DMS53 treated with DMSO at 0.1 percent for 48 hours (cell line): ENCODE measurements at regions not wholly inside any gene's neighbourhood (a gene's known extent, or its start where the extent isn't known, plus 50 kb on each side); places are given as distances from the start of the nearest gene placed in this dataset.

ENCODE experiments used
- DNase-seq: peaks from one replicate; lab custom pipeline; 2025; ENCODE audit not compliant: unreplicated experiment; lab: John Stamatoyannopoulos, UW

DNA sequence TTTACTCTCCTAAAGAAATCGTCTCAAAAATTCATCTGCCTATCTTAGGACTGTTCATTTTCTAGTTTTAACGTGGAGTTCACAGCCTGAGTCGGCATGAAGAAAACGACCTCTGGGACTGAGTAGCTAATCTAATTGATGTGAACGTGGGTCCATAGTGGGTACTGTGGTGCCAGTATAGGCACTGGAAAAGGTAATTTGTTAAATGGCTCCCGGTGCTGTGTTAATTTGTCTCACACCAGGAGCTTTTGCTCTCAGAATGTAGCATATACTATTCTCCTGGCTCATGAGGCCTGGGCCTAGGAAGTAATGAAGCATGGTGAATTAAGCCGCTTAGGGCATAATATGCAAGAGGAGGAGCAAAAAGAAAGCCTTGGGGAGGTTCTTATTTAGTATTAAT lies 414.4 kb upstream of the NXPH2 start:
- DNase-seq = no peak

GRCh38 chr2:139177041-139177440 lies 396.9 kb upstream of the NXPH2 start:
- no peak for DNase-seq

DNA sequence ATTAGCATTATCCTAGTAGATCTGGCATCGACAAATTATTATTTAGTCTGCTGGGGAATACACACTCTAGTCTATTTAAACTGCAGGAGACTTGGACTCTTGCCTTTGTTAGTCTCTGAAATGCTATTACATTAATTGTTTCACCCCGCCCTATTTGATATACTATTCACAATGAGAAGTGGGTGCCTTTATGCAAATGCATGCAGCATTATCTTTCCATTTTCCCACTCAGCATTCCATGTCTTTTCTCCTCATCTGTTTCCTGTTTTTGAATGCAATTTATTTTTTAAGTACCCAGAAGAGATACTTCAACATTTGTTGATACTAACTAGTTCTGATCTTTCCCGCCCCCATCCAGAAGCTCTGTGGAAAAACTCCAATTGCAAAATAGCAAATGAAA lies 395.3 kb upstream of the NXPH2 start:
- DNase-seq = no peak

DNA sequence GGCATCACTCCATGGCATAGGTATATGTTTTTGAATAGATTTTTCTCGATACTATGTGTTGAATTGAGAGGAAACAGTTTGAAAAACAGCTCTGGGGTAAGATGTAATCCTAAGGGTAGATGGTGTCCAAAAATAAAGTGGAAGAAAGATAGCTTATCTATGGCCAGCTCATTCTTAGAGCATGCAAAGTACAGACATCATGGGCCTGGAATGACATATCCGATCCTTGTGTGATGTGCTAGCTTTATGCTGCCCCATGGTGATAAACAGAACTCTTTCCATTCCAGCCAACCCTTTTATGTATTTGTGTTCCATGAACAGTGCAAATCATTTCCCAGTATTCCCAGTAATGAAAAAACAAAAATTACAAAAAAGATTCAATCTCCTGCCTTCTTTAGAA lies 390.2 kb upstream of the NXPH2 start:
- no peak for DNase-seq

GRCh38 chr2:139165601-139166000 lies 385.4 kb upstream of the NXPH2 start:
- DNase-seq = no peak

GRCh38 chr2:139165041-139165440 lies 384.9 kb upstream of the NXPH2 start:
- no peak for DNase-seq

GRCh38 chr2:139162957-139163356 lies 382.8 kb upstream of the NXPH2 start:
- no peak for DNase-seq

DNA sequence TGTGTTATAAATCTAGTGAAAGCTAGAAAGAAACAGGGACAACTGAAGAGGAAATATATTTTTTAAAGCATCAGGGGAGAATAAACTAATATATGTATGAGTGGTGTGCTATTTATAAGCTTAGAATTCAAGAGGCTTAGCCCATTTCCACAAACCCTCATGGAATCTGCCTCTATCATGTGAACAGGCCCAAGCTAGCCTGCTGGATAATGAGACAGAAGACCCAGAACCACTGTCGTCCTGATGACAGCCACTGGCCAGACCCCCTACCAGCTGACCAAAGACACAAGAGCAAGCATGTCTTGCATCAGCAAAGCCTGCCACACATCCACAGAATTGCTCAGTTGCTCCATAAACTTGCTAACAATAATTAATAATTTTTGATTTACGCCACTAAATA lies 382.3 kb upstream of the NXPH2 start:
- DNase-seq = no peak

- no peak for DNase-seq
Observed at GRCh38 chr2:139160836-139161235, 380.6 kb upstream of the NXPH2 start.

GRCh38 chr2:139159177-139159576 lies 379.0 kb upstream of the NXPH2 start:
- DNase-seq = no peak

DNA sequence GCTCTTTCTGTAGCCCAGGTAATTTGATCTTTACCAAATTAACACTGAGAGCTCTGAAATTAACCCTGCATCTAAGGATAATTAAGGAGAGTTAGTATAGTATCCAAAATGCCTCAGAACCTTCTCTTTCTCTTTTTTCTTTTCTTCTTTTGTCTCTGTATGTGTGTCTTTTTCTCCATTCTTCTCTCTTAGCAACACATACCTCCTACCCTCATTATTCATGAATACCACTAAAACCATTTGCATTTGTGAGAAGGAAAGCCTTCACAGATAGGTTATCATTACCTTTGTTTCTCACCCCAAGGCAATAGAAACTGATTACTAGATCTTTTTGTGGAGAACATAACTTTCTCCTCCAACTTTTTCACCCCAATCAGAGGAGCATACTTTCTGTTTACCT lies 376.5 kb upstream of the NXPH2 start:
- DNase-seq = no peak

GRCh38 chr2:139155991-139156390 lies 375.8 kb upstream of the NXPH2 start:
- DNase-seq = no peak

- no peak for DNase-seq
Observed at GRCh38 chr2:139142252-139142880, 362.2 kb upstream of the NXPH2 start.

DNA sequence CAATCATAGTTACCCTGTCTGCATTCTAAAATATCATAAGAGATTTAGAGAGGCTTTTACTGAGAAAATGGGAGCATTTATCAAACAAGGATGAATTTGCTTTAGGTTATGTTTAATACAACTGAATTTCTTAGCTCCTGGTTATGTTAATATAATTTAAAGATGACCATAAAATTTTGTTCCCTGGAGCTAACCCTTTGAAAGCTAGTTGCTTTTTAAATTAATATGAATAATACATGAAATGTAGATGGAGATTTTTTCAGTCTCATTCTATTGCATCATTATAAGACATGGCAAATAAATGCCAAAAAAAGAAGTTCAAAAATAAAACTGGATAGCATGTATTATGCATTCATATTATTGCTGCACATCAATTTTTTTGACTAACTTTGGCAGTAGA lies 344.1 kb upstream of the NXPH2 start:
- DNase-seq = no peak

DNA sequence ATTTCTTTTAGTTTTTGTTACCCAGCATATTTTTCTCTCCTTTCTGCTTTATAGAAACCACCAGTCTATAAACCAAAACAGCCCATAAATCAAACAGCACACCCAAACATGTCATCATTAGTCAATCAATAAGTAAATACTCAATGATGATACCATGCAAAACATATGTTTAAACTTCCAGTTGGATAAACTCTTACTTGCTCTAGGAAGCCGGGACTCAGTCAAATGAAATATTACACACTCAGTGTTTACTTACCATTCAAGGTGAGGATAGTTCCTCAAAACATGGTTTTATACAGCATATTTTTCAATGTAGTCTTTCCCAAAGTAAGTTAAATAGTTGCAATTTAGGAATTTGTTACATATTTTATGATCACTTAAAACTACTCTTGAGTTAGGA lies 343.6 kb upstream of the NXPH2 start:
- no peak for DNase-seq

DNA sequence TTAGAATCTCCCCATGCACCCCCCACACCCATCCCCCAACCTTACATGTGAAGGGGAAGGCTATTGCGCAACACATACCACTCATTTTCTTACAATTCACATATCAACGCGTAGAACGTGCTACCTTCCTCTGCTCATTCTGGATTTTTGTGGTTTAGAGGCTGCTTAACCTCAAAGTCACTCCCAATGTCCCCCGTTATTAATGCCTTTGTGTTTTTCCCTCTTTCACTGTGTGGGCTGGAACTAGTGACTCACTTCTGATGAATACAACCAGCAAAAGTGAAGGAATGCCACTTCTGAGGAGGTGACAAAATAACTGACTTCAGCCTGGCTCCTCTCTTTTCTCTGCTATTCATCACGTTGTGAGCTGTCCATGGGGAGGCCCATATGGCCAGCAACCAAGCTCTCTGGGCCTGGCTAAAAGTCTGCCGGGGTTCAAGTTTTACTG lies 342.5 kb upstream of the NXPH2 start:
- DNase-seq = no peak

GRCh38 chr2:139099721-139100120 lies 319.5 kb upstream of the NXPH2 start:
- no peak for DNase-seq

DNA sequence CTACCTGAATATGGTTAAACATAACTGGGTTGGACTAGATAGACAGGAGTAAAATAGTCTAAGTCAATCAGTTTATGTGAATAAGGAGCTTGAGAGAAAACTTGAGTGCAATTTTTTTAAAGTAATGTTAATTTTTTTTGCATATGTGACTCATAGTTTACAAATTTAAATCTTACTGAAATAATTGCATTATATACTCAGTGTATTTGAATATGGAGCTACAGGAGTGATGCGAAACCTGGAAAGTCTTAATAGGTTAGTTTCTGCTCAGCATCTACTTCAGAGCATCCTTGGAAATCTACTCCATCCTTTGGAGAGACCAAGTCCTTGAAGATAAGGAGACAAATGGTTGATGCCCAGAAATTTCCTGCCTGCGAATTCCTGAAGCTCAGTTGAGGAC lies 318.8 kb upstream of the NXPH2 start:
- DNase-seq = no peak

GRCh38 chr2:139083121-139083520 lies 302.9 kb upstream of the NXPH2 start:
- no peak for DNase-seq

GRCh38 chr2:139080244-139080643 lies 300.1 kb upstream of the NXPH2 start:
- DNase-seq = no peak

DNA sequence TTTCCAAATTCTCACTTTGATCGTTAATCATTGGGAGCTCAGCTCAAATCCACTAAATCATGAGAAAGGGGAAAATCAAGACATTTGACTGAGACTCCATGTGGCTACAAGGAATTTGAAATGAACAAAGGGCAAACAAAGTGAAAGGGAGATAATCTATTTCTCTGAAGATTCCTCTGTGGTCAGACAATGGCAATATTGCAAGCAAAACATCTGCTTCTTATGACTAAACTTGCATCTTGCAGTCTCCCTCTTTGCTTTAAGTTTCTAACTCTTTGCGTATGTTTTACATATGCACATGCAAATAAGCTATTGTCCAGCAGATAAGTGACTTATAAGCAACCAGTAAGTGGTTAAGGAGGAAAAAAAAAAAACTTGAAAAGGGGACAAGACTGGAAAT lies 299.1 kb upstream of the NXPH2 start:
- no peak for DNase-seq

DNA sequence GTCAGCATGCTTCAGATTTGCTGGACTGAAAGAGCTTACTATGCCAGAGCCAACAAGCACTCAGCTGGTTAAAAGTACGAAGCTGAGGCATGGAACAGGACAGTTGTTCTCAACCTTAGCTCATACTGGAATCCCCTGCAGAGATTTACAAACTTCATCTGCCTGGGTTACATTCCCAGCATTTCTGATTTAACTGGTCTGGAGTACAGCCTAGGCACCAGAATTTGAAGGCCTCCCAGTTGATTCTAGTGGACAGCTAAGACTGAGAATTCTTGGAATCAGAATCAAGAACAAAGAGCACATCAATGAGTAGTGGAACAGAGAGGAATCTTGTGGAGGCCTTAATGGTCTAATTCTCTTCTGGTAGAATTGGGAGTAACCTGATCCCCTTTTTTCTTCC lies 298.2 kb upstream of the NXPH2 start:
- DNase-seq = no peak

DNA sequence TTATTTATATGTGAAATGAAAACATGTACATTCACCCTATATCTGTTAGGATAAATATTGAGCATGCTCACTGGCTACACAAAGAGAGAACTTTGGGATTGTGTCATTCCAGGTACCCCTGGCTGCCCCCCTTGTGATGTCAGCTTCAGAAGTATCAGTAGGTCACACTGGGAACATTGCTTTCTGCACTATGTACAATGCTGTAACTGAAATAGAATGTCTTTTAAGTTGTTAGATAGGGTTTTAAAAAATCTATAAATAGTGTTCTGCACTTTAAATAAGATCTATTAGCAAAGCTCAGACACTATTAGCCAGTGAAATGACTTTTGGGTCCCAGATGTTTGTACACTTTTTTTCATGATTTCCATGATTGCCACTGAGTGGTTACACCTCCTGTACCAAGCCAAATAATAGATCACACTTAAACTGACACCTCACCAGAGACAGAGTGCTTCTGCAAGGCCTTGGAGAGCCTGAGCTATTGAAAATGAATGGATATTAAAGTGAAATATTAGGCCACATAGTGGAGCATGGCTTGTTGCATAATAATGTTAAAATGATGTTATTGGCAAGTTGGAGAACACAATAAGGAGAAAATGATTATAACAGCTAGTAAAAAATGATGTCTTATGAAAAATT lies 297.0 kb upstream of the NXPH2 start:
- no peak for DNase-seq
